ENCODE measurements at regions not wholly inside any gene's neighbourhood (a gene's known extent, or its start where the extent isn't known, plus 50 kb on each side); places are given as distances from the start of the nearest gene placed in this dataset.

DNA sequence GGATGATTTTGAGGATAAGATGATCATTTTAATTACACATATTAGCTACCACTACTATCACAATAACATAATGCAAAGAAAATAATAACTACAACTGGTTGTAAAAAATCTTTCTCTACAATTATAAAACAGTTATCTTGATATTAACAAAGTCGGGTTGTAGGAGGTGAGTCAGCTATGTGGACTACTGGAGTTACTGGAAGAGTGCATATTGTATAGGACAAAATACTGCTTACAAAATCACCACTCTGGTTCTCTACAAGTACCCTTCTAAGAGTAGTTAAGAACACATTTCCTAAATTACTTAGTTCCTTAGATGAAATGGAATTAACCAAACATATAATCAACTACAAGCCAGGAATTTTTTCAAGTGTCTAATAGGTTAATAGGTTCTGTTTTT, 74.1 kb downstream of the HYCC1 start (continued):
- TF ChIP-seq, protein P1, sequence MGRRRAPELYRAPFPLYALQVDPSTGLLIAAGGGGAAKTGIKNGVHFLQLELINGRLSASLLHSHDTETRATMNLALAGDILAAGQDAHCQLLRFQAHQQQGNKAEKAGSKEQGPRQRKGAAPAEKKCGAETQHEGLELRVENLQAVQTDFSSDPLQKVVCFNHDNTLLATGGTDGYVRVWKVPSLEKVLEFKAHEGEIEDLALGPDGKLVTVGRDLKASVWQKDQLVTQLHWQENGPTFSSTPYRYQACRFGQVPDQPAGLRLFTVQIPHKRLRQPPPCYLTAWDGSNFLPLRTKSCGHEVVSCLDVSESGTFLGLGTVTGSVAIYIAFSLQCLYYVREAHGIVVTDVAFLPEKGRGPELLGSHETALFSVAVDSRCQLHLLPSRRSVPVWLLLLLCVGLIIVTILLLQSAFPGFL (CRISPR knock-in tag; IDR thresholded peaks at IDR 0.05; ENCODE audit: borderline replicate concordance), result no peak
- no peak for TF ChIP-seq FOXJ3 (CRISPR knock-in tag; IDR thresholded peaks at IDR 0.05; ENCODE audit: borderline replicate concordance)
- TF ChIP-seq ZNF263 (CRISPR knock-in tag; IDR thresholded peaks at IDR 0.05; ENCODE audit: low read depth), result no peak
- TF ChIP-seq, protein P2, sequence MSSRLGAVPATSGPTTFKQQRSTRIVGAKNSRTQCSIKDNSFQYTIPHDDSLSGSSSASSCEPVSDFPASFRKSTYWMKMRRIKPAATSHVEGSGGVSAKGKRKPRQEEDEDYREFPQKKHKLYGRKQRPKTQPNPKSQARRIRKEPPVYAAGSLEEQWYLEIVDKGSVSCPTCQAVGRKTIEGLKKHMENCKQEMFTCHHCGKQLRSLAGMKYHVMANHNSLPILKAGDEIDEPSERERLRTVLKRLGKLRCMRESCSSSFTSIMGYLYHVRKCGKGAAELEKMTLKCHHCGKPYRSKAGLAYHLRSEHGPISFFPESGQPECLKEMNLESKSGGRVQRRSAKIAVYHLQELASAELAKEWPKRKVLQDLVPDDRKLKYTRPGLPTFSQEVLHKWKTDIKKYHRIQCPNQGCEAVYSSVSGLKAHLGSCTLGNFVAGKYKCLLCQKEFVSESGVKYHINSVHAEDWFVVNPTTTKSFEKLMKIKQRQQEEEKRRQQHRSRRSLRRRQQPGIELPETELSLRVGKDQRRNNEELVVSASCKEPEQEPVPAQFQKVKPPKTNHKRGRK (CRISPR knock-in tag; IDR thresholded peaks at IDR 0.05; ENCODE audit: borderline replicate concordance), result no peak
- TF ChIP-seq PRRX2 (CRISPR knock-in tag; IDR thresholded peaks at IDR 0.05), result no peak
- no peak for TF ChIP-seq ZNF232 (CRISPR knock-in tag; IDR thresholded peaks at IDR 0.05)
- TF ChIP-seq, protein P3, sequence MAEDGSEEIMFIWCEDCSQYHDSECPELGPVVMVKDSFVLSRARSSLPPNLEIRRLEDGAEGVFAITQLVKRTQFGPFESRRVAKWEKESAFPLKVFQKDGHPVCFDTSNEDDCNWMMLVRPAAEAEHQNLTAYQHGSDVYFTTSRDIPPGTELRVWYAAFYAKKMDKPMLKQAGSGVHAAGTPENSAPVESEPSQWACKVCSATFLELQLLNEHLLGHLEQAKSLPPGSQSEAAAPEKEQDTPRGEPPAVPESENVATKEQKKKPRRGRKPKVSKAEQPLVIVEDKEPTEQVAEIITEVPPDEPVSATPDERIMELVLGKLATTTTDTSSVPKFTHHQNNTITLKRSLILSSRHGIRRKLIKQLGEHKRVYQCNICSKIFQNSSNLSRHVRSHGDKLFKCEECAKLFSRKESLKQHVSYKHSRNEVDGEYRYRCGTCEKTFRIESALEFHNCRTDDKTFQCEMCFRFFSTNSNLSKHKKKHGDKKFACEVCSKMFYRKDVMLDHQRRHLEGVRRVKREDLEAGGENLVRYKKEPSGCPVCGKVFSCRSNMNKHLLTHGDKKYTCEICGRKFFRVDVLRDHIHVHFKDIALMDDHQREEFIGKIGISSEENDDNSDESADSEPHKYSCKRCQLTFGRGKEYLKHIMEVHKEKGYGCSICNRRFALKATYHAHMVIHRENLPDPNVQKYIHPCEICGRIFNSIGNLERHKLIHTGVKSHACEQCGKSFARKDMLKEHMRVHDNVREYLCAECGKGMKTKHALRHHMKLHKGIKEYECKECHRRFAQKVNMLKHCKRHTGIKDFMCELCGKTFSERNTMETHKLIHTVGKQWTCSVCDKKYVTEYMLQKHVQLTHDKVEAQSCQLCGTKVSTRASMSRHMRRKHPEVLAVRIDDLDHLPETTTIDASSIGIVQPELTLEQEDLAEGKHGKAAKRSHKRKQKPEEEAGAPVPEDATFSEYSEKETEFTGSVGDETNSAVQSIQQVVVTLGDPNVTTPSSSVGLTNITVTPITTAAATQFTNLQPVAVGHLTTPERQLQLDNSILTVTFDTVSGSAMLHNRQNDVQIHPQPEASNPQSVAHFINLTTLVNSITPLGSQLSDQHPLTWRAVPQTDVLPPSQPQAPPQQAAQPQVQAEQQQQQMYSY (CRISPR knock-in tag; IDR thresholded peaks at IDR 0.05), result no peak

DNA sequence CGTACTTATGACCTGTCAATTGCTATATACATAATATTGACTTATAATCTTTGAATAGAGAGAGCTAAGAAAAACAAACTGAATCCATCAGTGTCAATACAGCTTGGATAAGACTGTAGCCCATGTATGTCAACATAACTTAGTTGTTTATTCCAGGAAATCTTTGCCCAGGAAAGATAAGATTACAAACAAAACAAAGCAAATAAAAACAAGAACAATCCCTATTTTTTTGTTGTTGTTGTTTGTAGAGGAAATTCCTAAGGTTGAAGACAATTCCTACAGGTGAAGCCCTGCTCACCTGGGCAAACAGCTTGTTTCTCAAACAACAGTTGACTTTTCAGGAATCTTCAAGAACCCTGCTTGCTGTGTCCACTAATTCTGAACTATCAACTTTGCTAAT, 76.0 kb downstream of the HYCC1 start:
- CTCF ChIA-PET, result interaction anchor here (1.0 kb wide), 1 partner anchor 135 kb away, joined by 3 read pairs; no protein-coding TSS in a partner anchor
- H3K36me3 Mint-ChIP-seq, result peaks cover 11% of the 10 kb centered on the region
- POLR2A ChIA-PET, result interaction anchor here (0.5 kb wide), 1 partner anchor 45 kb away, joined by 4 read pairs; no protein-coding TSS in a partner anchor

More for the DNA sequence above, 76.0 kb downstream of the HYCC1 start:
- TF ChIP-seq, protein P2 (CRISPR knock-in tag; IDR thresholded peaks at IDR 0.05; ENCODE audit: borderline replicate concordance), result no peak
- TF ChIP-seq ZNF219 (CRISPR knock-in tag; IDR thresholded peaks at IDR 0.05; ENCODE audit: borderline replicate concordance) (no peak), ZNF121 (CRISPR knock-in tag; IDR thresholded peaks at IDR 0.05) (no peak), NFE2L1 (CRISPR knock-in tag; IDR thresholded peaks at IDR 0.05) (no peak), ZNF263 (CRISPR knock-in tag; IDR thresholded peaks at IDR 0.05; ENCODE audit: low read depth) (no peak)
- TF ChIP-seq, protein P3 (CRISPR knock-in tag; IDR thresholded peaks at IDR 0.05), result no peak
- TF ChIP-seq, protein P4, sequence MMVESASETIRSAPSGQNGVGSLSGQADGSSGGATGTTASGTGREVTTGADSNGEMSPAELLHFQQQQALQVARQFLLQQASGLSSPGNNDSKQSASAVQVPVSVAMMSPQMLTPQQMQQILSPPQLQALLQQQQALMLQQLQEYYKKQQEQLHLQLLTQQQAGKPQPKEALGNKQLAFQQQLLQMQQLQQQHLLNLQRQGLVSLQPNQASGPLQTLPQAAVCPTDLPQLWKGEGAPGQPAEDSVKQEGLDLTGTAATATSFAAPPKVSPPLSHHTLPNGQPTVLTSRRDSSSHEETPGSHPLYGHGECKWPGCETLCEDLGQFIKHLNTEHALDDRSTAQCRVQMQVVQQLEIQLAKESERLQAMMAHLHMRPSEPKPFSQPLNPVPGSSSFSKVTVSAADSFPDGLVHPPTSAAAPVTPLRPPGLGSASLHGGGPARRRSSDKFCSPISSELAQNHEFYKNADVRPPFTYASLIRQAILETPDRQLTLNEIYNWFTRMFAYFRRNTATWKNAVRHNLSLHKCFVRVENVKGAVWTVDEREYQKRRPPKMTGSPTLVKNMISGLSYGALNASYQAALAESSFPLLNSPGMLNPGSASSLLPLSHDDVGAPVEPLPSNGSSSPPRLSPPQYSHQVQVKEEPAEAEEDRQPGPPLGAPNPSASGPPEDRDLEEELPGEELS (CRISPR knock-in tag; IDR thresholded peaks at IDR 0.05), result no peak
- Mint-ChIP-seq H3K4me3 (no peak overlapping the region), H3K27me3 (ENCODE audit: low read depth) (no peaks in the 10 kb centered on the region), H3K9me3 (0 out of 2 replicates have a peak, but pooled peaks cover 3% of the 10 kb centered on the region), H3K4me1 (peaks cover 45% of the 10 kb centered on the region), H3K27ac (peak overlapping the region; percentile 10; the same call in 1 of the 2 replicates)
- no peak for DNase-seq (ENCODE audit: low spot score)
- ATAC-seq, result no peak
